ENCODE measurements at regions not wholly inside any gene's neighbourhood (a gene's known extent, or its start where the extent isn't known, plus 50 kb on each side); places are given as distances from the start of the nearest gene placed in this dataset.
"Not testable (repeated sequence)": the region's sequence is repeated elsewhere in the genome, so short reads cannot be mapped to it uniquely, and the experiment has no call there.

- DNase-seq (ENCODE audit: low spot score) = no peak
Observed at GRCh38 chr7:19957664-19958063, 184.2 kb upstream of the TMEM196 start.

DNA sequence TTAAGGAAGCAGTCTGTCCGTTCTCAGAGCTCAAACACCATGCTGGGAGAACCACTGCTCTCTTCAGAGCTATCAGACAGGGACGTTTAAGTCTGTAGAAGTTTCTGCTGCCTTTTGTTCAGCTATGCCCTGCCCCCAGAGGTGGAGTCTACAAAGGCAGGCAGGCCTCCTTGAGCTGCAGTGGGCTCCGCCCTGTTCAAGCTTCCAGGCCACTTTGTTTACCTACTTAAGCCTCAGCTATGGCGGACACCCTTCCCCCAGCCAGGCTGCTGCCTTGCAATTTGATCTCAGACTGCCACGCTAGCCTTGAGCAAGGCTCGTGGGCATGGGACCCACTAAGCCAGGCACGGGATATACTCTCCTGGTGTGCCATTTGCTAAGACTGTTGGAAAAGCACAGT is 180.7 kb upstream of the TMEM196 start:
- DNase-seq (ENCODE audit: low spot score) = not testable (repeated sequence)

GRCh38 chr7:19953411-19953810 is 180.0 kb upstream of the TMEM196 start:
- not testable (repeated sequence) for DNase-seq (ENCODE audit: low spot score)

GRCh38 chr7:19948160-19948559 is 174.7 kb upstream of the TMEM196 start:
- DNase-seq (ENCODE audit: low spot score) = no peak

DNA sequence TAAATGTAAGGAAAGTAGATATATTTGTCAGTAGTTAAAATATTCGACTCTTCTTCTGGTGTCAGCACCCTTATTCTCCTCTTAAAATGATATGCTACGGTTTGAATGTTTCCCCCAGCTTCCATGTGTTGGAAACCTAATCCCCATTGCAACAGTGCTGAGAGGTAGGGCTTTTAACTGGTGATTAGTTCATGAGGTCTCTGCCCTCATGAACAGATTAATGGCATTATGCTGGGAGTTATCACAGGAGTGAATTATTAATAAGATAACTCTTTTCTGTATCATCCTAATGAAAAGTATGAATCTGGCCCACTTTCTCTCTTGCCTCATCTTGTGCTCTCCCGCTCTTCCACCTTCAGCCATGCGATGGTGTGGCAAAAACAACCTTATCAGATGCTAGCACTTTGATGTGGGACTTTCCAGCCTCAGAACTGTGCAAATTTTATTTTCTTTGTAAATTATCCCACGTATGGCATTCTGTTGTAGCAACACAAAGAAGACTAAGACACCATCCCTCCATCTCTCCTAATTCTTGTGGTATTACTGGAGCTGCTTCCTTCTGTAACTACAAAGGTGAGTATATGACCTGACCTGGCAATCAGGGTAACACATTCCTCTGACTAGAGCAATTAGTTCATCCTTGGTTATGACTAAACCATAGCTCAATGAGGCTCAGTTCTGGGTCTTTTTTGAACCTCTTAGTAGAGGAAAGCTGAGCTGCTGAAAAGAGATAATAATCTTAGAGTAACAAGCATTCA is 171.1 kb upstream of the TMEM196 start:
- DNase-seq (ENCODE audit: low spot score) = no peak

DNA sequence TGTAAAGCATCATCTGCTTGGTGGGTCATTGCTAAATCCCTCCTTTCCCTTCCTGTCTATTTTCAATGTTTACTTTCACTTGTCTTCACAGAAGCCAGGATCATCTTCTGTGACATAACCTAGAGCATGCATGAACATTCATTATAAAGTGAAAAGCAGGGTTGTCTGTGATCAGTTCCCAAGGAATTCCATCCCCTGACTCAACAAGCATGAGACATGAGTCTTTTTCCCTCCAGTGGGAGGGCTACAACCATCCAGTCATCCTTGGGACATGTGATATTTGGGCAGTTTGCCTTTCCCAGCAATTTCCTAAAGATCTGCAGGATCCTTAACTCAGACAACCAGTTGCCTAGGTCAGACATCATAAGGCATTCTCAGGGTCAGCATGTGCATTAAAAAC is 166.3 kb upstream of the TMEM196 start:
- DNase-seq (ENCODE audit: low spot score) = peak; percentile 20

- no peak for DNase-seq (ENCODE audit: low spot score)
Observed at GRCh38 chr7:19932549-19933249, 159.3 kb upstream of the TMEM196 start.

DNA sequence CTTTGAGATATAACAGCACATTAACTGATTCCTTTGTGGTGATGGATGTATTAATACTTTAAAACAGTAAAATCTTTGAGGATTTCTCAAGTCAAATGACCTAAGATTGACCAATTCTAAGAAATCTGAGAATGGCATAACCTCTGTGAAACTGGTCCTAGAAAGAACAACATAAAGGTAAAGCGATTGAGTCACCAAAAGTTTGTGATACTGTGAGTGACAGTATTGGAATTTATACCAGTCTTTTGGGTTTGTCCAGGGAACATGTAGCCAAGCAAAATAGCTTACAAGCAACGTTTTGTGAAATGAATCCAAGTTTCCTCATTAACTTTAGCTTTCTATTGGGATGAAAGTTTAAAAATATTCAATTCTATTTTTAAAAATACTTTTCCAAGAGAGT is 157.4 kb upstream of the TMEM196 start:
- DNase-seq (ENCODE audit: low spot score) = no peak

DNA sequence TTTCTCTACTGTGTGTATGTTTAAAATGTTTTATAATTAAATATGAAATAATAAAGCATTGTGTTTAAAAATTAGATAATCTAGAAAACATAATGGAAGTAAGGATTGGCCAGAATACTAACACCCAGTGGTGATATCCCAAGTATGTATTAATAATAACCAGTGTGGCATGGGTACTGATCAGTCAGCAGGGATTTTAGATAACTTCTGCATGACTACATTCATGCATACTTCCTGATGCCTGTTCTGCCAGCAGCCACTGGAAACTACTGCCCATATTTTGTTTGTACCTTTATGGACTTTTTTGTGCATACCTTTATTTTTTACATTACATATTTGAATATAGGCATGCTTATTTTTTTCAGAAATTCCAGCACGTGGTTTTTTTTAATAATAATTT is 156.6 kb upstream of the TMEM196 start:
- DNase-seq (ENCODE audit: low spot score) = no peak

DNA sequence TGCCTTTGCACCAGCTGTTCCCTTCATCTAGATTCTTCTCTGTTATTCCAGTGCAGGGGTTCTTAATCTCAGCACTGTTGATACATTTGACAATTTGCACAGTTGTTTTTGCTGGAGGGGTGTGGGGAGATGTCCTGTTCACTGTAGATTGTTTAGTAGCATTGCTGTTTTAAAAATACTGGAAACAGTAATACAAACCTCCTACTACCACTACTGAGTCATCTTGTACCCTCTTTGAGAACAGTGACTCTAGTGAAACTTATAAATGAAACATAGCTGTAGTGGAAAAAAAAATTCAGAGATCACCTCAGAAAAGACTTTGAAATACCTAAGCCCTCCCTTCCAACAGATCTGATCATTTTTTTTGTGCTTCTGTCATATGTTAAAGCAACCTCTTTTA is 154.8 kb upstream of the TMEM196 start:
- no peak for DNase-seq (ENCODE audit: low spot score)

GRCh38 chr7:19920705-19921104 is 147.3 kb upstream of the TMEM196 start:
- DNase-seq (ENCODE audit: low spot score) = no peak

- no peak for DNase-seq (ENCODE audit: low spot score)
Observed at GRCh38 chr7:19920166-19920565, 146.7 kb upstream of the TMEM196 start.

GRCh38 chr7:19919261-19920095 is 146.1 kb upstream of the TMEM196 start:
- no peak for DNase-seq (ENCODE audit: low spot score)

- peak; percentile 13 for DNase-seq (ENCODE audit: low spot score)
Observed at GRCh38 chr7:19916046-19916445, 142.6 kb upstream of the TMEM196 start.

- DNase-seq (ENCODE audit: low spot score) = no peak
Observed at GRCh38 chr7:19915596-19915995, 142.2 kb upstream of the TMEM196 start.

DNA sequence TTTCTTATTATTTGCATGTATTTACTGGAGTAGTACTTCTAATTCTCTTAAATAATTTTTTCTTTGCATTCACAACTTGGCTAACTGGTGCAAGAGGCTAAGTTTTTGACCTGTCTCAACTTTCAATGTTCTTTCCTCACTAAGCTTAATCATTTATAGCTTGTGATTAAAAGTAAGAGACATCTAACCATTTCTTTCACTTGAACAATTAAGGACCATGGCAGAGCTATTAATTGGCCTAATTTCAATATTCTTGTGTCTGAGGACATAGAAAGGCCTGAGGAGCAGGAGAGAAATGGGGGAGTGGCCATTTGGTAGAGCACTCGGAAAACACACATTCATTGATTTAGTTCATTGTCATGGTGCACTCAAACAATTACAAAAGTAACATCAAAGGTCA is 141.4 kb upstream of the TMEM196 start:
- DNase-seq (ENCODE audit: low spot score) = no peak

DNA sequence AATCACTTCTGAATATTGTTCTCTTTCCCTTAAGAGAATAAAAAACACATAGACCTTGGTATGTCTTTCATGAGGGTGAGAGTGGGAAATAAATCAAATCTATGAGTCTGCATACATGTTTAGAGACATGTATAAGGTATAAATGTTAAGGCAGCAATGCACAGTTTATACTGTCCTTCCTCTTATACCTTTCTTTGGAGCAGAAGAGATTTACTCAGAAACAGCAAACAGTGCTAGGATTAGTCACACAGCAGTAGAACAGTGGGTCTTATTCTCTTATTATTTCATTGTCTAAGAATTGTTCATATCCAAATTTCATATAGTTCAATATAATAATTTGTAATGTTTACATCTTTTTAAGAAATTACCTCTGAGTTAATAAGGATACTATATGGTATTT is 126.7 kb upstream of the TMEM196 start:
- DNase-seq (ENCODE audit: low spot score) = no peak

- no peak for DNase-seq (ENCODE audit: low spot score)
Observed at GRCh38 chr7:19899529-19899928, 126.1 kb upstream of the TMEM196 start.

GRCh38 chr7:19882893-19883292 is 109.5 kb upstream of the TMEM196 start:
- DNase-seq (ENCODE audit: low spot score) = not testable (repeated sequence)

DNA sequence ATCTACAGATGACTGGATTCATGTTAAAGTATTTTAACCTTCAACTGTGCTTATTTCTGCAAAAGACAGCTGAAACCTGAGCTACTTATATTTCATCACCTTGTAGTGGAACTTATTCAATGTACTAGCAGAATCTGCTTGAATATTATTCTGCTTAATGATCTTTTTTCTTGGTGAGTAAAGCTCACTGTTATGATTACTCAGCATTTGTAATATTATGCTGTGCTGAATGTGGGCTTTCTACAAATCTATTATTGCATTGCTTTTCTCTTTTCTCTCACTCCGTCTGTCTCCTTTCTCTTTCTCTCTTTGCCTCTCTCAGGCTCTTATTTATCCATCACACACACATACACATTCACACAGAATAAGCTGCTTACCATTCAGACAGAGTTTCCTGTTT is 98.7 kb upstream of the TMEM196 start:
- DNase-seq (ENCODE audit: low spot score) = no peak

DNA sequence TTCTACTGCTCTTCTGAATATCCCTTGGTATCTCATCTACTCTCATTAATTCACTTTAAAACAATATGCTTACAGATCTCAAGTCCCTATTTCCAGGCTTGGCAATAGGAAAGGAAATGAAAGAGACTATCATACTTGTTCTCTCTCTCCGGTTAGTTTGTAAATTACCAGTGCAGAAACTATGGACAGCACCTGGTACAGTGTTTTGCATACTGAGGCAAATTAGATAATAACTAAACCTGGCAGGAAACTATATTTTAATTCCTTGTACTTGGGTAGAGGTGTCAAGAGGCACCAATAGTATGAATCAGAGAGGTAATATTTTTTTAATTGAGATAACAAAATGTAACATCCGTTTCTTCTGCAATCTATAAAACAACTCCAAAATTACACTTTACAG is 97.7 kb upstream of the TMEM196 start:
- no peak for DNase-seq (ENCODE audit: low spot score)

GRCh38 chr7:19869979-19870378 is 96.6 kb upstream of the TMEM196 start:
- no peak for DNase-seq (ENCODE audit: low spot score)

Measured in RKO (cell line).